Ishikawa (cell line): ENCODE measurements at regions not wholly inside any gene's neighbourhood (a gene's known extent, or its start where the extent isn't known, plus 50 kb on each side); places are given as distances from the start of the nearest gene placed in this dataset.

ENCODE experiments used
- CEBPB ChIP-seq: IDR thresholded peaks from 2 replicates; pipeline ENCODE4 v1.6.1; 2012
- CREB1 ChIP-seq: IDR thresholded peaks from 2 replicates; pipeline ENCODE4 v1.6.1; 2012; ENCODE audit warnings: low read depth
- EGR1 ChIP-seq: IDR thresholded peaks from 2 replicates; pipeline ENCODE4 v1.6.1; 2012
- EP300 ChIP-seq: IDR thresholded peaks from 2 replicates; pipeline ENCODE4 v1.6.1; 2012; ENCODE audit warnings: borderline replicate concordance
- FOXM1 ChIP-seq: IDR thresholded peaks from 2 replicates; pipeline ENCODE4 v1.6.1; 2012; ENCODE audit warnings: low read depth, borderline replicate concordance
- MAX ChIP-seq: IDR thresholded peaks from 2 replicates; pipeline ENCODE4 v1.6.1; 2012
- NFIC ChIP-seq: IDR thresholded peaks from 2 replicates; pipeline ENCODE4 v1.6.1; 2012
- RAD21 ChIP-seq: IDR thresholded peaks from 2 replicates; pipeline ENCODE4 v1.6.1; 2012; ENCODE audit warnings: low read depth
- REST ChIP-seq: IDR thresholded peaks from 2 replicates; pipeline ENCODE4 v1.6.1; 2012; ENCODE audit warnings: low read depth, mild to moderate bottlenecking
- TAF1 ChIP-seq: IDR thresholded peaks from 2 replicates; pipeline ENCODE4 v1.6.1; 2012; ENCODE audit warnings: low read depth, mild to moderate bottlenecking
- TCF12 ChIP-seq: IDR thresholded peaks from 2 replicates; pipeline ENCODE4 v1.6.1; 2012; ENCODE audit warnings: low read depth
- TEAD4 ChIP-seq: IDR thresholded peaks from 2 replicates; pipeline ENCODE4 v1.6.1; 2012
- USF1 ChIP-seq: IDR thresholded peaks from 2 replicates; pipeline ENCODE4 v1.6.1; 2012
- YY1 ChIP-seq: IDR thresholded peaks from 2 replicates; pipeline ENCODE4 v1.6.1; 2012; ENCODE audit warnings: low read depth
- ZBTB7A ChIP-seq: IDR thresholded peaks from 2 replicates; pipeline ENCODE4 v1.6.1; 2012; ENCODE audit warnings: low read depth

GRCh38 chr2:89820248-89820647 lies 1128.8 kb downstream of the RPIA start:
- TF ChIP-seq YY1 = no peak
- TF ChIP-seq RAD21 = no peak
- no peak for TF ChIP-seq FOXM1
- no peak for TF ChIP-seq EP300
- TF ChIP-seq REST = no peak

- TF ChIP-seq CREB1 (no peak), CEBPB (no peak), RAD21 (no peak), YY1 (no peak), USF1 (no peak), TCF12 (no peak), TEAD4 (no peak), NFIC (no peak), MAX (no peak), TAF1 (no peak), EP300 (no peak), ZBTB7A (no peak), REST (no peak), EGR1 (no peak), FOXM1 (no peak)
These were observed 1130.0 kb downstream of the RPIA start for GRCh38 chr2:89821455-89821945.

GRCh38 chr2:89823556-89823955 lies 1132.1 kb downstream of the RPIA start:
- TF ChIP-seq RAD21 (no peak), FOXM1 (no peak), CREB1 (no peak), USF1 (no peak)

- no peak for TF ChIP-seq CREB1
- no peak for TF ChIP-seq REST
- no peak for TF ChIP-seq CEBPB
- no peak for TF ChIP-seq MAX
- no peak for TF ChIP-seq YY1
- TF ChIP-seq RAD21 = no peak
- TF ChIP-seq EGR1 = no peak
- TF ChIP-seq EP300 = no peak
- no peak for TF ChIP-seq FOXM1
- TF ChIP-seq TEAD4 = no peak
- no peak for TF ChIP-seq USF1
- TF ChIP-seq TAF1 = no peak
- TF ChIP-seq ZBTB7A = no peak
- TF ChIP-seq TCF12 = no peak
- TF ChIP-seq NFIC = no peak
These were observed 1133.6 kb downstream of the RPIA start for GRCh38 chr2:89825034-89825433.

GRCh38 chr2:89829828-89830227 lies 1138.4 kb downstream of the RPIA start:
- TF ChIP-seq TCF12 (no peak), YY1 (no peak), NFIC (no peak), ZBTB7A (no peak), CEBPB (no peak), TEAD4 (no peak), REST (no peak), CREB1 (no peak), RAD21 (no peak), FOXM1 (no peak), EGR1 (no peak), MAX (no peak), TAF1 (no peak), USF1 (no peak)
